Activated CD8-positive, alpha-beta T cell treated with anti-CD3 and anti-CD28 coated beads for 36 hours (primary cell): ENCODE measurements at regions not wholly inside any gene's neighbourhood (a gene's known extent, or its start where the extent isn't known, plus 50 kb on each side); places are given as distances from the start of the nearest gene placed in this dataset.

ENCODE experiments used
- ATAC-seq: fragments of 200-7000 bp; cut with Tn5 transposase; one replicate; pipeline ENCODE4 v1.10.0; 2021; ENCODE audit warnings: mild to moderate bottlenecking, moderate library complexity
- CTCF ChIA-PET: fragments of 350-600 bp; sonication (Branson Sonifier 250); formaldehyde crosslinking; loops from one replicate; lab custom pipeline; 2021; ENCODE audit warnings: antibody characterized with exemption; lab: Charles Lee
- POLR2A ChIA-PET: fragments of 350-600 bp; sonication (Branson Sonifier 250); formaldehyde crosslinking; loops from one replicate; lab custom pipeline; 2021; ENCODE audit warnings: antibody characterized with exemption; lab: Charles Lee
- DNase-seq: peaks from one replicate; pipeline ENCODE4 v3.0.0-alpha.2; 2020
- H3K27ac Mint-ChIP-seq: one replicate; pipeline ENCODE4 v1.8.0; 2021; ENCODE audit warnings: mild to moderate bottlenecking, mixed read lengths
- H3K27me3 Mint-ChIP-seq: one replicate; pipeline ENCODE4 v1.8.0; 2021; ENCODE audit warnings: mixed read lengths
- H3K36me3 Mint-ChIP-seq: one replicate; pipeline ENCODE4 v1.8.0; 2021; ENCODE audit warnings: low read depth, mixed read lengths
- H3K4me1 Mint-ChIP-seq: one replicate; pipeline ENCODE4 v1.8.0; 2021; ENCODE audit warnings: low read depth, mixed read lengths
- H3K4me3 Mint-ChIP-seq: one replicate; pipeline ENCODE4 v1.8.0; 2021; ENCODE audit warnings: mild to moderate bottlenecking, moderate library complexity, mixed read lengths
- H3K9me3 Mint-ChIP-seq: one replicate; pipeline ENCODE4 v1.8.0; 2021; ENCODE audit warnings: mixed read lengths
- CTCF ChIP-seq: fragments of 200-600 bp; IDR thresholded peaks from one replicate; pipeline ENCODE4 v1.8.0; 2022; ENCODE audit warnings: antibody characterized with exemption, mild to moderate bottlenecking
- intact Hi-C: fragments of 100-400 bp; cut with micrococcal nuclease; formaldehyde crosslinking; loops from one replicate; pipeline ENCODE4 v1.10.0; 2022

- ChIA-PET CTCF (no interaction called here), POLR2A (no interaction called here)
- Mint-ChIP-seq H3K9me3 (no peaks in the 10 kb centered on the region), H3K36me3 (no peaks in the 10 kb centered on the region), H3K27ac (no peak overlapping the region), H3K4me3 (no peak overlapping the region), H3K4me1 (no peaks in the 10 kb centered on the region), H3K27me3 (no peaks in the 10 kb centered on the region)
- intact Hi-C loops, result no loop called here
- DNase-seq (no peak), ATAC-seq (no peak)
- TF ChIP-seq CTCF, result no peak
These were observed 129.7 kb downstream of the TDRD15 start for GRCh38 chr2:21253311-21254027.

GRCh38 chr2:21254170-21254965 is 130.6 kb downstream of the TDRD15 start:
- no peak for DNase-seq
- H3K9me3 Mint-ChIP-seq, result no peaks in the 10 kb centered on the region
- H3K4me1 Mint-ChIP-seq, result no peaks in the 10 kb centered on the region
- POLR2A ChIA-PET, result interaction anchor here (0.6 kb wide), 1 partner anchor 608 kb away, joined by 3 read pairs; no protein-coding TSS in a partner anchor
- no peak overlapping the region for H3K4me3 Mint-ChIP-seq
- TF ChIP-seq CTCF, result no peak
- no peak for ATAC-seq
- intact Hi-C loops, result no loop called here
- no peaks in the 10 kb centered on the region for H3K36me3 Mint-ChIP-seq
- CTCF ChIA-PET, result no interaction called here
- H3K27ac Mint-ChIP-seq, result no peak overlapping the region
- no peaks in the 10 kb centered on the region for H3K27me3 Mint-ChIP-seq

GRCh38 chr2:21256006-21256405 is 132.2 kb downstream of the TDRD15 start:
- H3K27ac Mint-ChIP-seq, result no peak overlapping the region
- H3K36me3 Mint-ChIP-seq, result no peaks in the 10 kb centered on the region
- ChIA-PET CTCF (interaction anchor here (1.2 kb wide), 1 partner anchor 23 kb away, joined by 3 read pairs; no protein-coding TSS in a partner anchor), POLR2A (no interaction called here)
- no peak for TF ChIP-seq CTCF
- no peak overlapping the region for H3K4me3 Mint-ChIP-seq
- intact Hi-C loops, result no loop called here
- DNase-seq, result no peak
- no peaks in the 10 kb centered on the region for H3K27me3 Mint-ChIP-seq
- no peaks in the 10 kb centered on the region for H3K9me3 Mint-ChIP-seq
- H3K4me1 Mint-ChIP-seq, result no peaks in the 10 kb centered on the region
- no peak for ATAC-seq

- CTCF ChIA-PET, result interaction anchor here (1.2 kb wide), 1 partner anchor 13 kb away, joined by 3 read pairs; no protein-coding TSS in a partner anchor
- H3K27me3 Mint-ChIP-seq, result no peaks in the 10 kb centered on the region
- no peaks in the 10 kb centered on the region for H3K4me1 Mint-ChIP-seq
- no peak overlapping the region for H3K27ac Mint-ChIP-seq
- intact Hi-C loops, result no loop called here
- POLR2A ChIA-PET, result no interaction called here
- TF ChIP-seq CTCF, result no peak
- DNase-seq, result no peak
- H3K4me3 Mint-ChIP-seq, result no peak overlapping the region
- ATAC-seq, result no peak
- H3K36me3 Mint-ChIP-seq, result no peaks in the 10 kb centered on the region
- no peaks in the 10 kb centered on the region for H3K9me3 Mint-ChIP-seq
These were observed 133.9 kb downstream of the TDRD15 start for GRCh38 chr2:21257621-21258020.

- ChIA-PET CTCF (no interaction called here), POLR2A (no interaction called here)
- intact Hi-C loops, result no loop called here
- Mint-ChIP-seq H3K27me3 (no peaks in the 10 kb centered on the region), H3K36me3 (no peaks in the 10 kb centered on the region), H3K4me3 (no peak overlapping the region), H3K27ac (no peak overlapping the region), H3K4me1 (no peaks in the 10 kb centered on the region), H3K9me3 (no peaks in the 10 kb centered on the region)
- DNase-seq (no peak), ATAC-seq (no peak)
- TF ChIP-seq CTCF, result no peak
These were observed 134.3 kb downstream of the TDRD15 start for GRCh38 chr2:21258082-21258481.
